GM12873 (cell line): ENCODE measurements at regions not wholly inside any gene's neighbourhood (a gene's known extent, or its start where the extent isn't known, plus 50 kb on each side); places are given as distances from the start of the nearest gene placed in this dataset.

Experiments used
- TF ChIP-seq, protein P1 (sequence below): IDR thresholded peaks from 2 replicates; pipeline ENCODE4 v1.5.1; 2012; ENCODE audit warnings: low read depth, mild to moderate bottlenecking, moderate library complexity, low read length, control low read depth; ENCODE audit not compliant: insufficient read depth; ENCODE audit errors: missing control alignments

DNA sequence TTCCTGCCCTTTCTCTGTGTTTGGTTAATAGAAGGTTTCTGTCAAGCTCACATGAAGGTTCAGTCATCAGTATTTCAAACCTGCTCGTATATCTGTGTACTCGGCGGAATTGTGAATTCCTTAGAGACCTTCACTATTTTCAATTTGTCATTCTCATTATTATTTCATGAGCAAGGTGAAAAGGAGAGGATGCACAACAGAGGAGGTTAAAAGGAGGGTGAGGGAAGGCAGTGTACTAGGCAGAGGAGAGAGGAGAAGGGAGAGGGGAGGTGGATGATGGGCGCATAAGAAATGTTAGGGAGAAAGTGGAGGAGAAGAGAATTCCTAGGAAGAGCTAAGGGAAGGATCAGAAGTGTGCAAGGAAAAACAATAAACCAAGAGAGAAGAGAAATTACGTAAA lies 185.0 kb upstream of the COBL start:
- TF ChIP-seq, protein P1, sequence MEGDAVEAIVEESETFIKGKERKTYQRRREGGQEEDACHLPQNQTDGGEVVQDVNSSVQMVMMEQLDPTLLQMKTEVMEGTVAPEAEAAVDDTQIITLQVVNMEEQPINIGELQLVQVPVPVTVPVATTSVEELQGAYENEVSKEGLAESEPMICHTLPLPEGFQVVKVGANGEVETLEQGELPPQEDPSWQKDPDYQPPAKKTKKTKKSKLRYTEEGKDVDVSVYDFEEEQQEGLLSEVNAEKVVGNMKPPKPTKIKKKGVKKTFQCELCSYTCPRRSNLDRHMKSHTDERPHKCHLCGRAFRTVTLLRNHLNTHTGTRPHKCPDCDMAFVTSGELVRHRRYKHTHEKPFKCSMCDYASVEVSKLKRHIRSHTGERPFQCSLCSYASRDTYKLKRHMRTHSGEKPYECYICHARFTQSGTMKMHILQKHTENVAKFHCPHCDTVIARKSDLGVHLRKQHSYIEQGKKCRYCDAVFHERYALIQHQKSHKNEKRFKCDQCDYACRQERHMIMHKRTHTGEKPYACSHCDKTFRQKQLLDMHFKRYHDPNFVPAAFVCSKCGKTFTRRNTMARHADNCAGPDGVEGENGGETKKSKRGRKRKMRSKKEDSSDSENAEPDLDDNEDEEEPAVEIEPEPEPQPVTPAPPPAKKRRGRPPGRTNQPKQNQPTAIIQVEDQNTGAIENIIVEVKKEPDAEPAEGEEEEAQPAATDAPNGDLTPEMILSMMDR, result no peak

DNA sequence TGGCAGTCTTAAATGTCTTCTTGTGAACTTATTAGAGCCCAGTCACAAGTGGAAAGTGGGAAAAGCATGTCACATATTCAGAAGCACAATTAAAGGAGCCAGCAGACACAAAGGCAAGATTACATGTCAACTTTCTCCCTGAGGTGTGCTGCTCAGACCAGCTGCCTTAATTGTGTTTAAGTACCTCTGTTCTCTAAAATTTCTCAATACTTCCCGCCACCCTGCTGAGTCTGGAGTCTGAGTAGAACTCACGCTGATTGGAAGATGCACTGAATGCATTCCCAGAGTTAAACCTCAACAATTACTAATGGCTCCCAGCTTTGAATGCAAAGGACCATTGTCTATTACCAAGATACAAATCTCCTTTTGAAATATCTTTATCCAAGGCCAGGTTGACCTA lies 166.4 kb upstream of the COBL start:
- TF ChIP-seq, protein P1, result no peak

DNA sequence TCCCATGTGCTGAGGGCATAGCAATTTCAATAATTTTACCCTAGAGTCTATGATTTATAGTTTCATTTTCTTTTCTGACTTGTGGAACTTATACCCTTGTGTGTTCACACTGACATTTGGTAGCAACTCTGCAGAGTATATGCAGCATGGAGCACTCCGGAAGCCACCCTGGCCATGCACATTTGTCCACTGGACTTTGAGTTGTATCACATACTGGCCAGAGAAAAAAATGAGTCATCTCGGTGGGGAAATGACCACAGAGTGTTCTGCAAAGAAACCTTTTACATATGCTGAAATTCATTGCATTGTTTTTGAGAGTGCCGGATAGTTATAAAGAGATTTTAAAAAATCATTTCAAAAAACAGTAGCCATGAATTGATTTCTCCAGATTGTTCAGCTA lies 164.8 kb upstream of the COBL start:
- TF ChIP-seq, protein P1, result no peak

DNA sequence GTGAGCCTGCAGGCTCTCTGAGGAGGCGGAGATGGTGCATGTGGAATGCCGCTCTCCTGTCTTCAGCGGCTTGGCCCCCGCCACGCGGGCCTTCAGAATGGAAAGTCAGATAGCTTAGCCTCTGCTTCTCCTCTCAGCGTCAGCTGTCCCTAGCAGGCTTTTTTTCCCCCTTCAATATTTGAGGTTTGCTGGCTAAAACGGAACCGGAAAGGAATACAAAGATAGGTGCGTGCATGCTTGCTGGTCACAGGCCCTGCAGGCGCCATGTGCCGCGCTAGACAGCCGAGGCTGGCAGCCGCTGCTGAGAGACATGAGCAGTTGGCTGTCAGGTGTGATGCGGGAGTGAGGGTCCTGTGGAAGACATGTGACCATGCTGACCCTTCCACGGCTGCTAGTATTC lies 161.2 kb upstream of the COBL start:
- TF ChIP-seq, protein P1, result no peak

DNA sequence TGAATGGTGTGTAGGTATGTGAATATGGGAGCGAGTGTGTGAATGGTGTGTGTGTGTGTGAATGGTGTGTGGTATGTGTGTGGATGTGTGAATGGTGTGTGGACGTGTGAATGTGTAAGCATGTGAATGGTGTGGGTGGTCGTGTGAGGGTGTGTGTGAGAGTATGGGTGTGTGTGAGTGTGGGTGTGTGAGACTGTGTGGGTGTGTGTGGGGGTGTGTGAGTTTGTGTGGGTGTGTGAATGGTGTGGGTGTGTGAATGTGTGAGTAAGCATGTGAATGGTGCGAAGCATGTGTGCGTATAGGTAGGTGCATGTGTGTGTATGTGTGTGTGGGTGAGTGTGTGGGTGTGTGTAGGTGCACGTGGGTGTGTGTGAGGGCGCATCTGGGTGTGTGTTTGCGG lies 160.7 kb upstream of the COBL start:
- TF ChIP-seq, protein P1, result no peak

DNA sequence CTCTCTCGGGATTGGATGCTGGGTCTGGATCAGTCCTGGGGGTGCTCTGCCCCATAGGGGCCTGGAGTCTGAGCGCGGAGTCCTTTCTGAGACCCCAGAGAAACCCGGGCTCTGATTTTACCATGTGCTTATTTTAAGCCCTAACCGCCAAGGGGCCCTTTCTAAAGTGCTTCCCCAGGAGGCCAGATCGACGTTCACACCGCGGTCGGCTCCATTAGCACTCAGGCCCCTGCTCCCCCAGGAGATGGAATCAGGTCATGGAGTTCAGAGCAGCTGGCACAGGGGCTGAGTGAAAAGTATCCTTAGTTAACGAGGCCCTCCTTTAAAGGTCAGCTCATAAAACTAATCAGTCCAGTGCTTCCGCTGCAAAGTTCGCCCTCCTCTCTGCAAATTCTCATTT lies 159.4 kb upstream of the COBL start:
- TF ChIP-seq, protein P1, result no peak

DNA sequence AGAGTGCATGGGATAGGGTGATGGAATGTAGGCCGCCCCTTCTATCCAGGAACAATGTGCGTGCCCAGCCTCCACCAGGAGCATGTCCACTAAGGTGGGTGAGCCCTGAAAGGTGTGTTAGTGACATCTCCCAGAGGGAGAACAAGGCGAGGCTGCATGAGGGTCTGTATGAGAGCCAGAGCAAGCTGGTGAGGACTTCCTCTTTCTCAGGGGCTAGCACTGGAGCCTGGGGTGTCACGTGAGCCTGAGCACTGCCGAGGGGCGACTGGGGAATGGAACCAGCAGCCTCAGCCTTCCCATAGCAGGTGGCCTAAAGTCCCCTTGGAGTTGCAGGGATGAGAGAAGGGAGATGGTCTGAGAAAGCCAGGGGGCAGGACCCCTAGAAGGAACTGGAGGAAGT lies 156.3 kb upstream of the COBL start:
- TF ChIP-seq, protein P1, result no peak

DNA sequence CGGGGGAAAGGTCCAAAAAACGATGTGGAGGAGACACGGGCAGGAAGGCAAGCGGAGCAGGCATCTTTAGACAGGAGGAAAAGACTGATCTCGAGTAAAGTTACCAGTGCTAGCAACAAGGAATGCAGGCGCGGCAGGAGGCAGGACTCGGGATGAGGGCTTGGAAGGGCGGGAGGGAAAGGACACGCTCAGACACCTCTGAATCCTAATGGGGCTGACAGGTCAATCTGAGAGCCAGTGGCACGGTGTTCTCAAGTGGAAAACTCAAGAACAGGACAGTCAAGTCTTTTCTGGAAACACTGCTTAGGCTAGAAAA lies 155.3 kb upstream of the COBL start:
- TF ChIP-seq, protein P1, result no peak
